ENCODE measurements at regions not wholly inside any gene's neighbourhood (a gene's known extent, or its start where the extent isn't known, plus 50 kb on each side); places are given as distances from the start of the nearest gene placed in this dataset.

DNA sequence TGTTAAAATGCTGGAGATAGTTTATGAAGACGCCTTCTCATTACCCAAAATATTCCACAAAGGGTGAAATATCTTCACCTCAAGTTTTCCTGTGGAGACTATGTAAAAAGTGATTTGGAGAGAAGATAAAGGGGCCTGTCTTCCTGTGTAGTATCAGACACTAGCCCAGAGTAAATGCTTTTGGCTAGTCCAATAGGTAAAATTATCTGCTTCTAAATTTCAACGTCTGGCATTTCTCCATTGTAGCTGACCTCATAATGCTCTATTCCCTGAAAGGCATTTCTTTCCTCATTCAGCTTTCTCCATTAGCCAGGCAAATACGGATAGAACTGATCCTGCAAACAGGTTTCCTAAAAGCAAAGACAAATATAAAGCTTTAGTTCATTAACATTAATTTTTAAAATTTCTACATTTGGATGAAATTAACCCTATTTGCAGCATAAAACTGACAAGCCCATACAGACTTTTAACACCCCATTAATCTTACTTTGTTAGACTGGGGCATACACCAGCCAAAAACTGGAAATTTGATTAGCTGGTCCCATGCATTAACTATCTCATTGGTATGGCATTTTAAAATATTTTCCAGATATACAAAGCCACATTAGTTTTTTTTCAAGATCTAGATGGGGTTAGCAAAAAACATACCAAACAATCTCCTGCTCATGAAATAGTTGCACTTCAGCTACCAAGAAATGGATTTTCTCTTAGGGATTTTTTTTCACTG is 548.8 kb downstream of the EFNA5 start:
- TF ChIP-seq, protein P1, sequence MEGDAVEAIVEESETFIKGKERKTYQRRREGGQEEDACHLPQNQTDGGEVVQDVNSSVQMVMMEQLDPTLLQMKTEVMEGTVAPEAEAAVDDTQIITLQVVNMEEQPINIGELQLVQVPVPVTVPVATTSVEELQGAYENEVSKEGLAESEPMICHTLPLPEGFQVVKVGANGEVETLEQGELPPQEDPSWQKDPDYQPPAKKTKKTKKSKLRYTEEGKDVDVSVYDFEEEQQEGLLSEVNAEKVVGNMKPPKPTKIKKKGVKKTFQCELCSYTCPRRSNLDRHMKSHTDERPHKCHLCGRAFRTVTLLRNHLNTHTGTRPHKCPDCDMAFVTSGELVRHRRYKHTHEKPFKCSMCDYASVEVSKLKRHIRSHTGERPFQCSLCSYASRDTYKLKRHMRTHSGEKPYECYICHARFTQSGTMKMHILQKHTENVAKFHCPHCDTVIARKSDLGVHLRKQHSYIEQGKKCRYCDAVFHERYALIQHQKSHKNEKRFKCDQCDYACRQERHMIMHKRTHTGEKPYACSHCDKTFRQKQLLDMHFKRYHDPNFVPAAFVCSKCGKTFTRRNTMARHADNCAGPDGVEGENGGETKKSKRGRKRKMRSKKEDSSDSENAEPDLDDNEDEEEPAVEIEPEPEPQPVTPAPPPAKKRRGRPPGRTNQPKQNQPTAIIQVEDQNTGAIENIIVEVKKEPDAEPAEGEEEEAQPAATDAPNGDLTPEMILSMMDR (IDR thresholded peaks at IDR 0.05; ENCODE audit: low read depth, low read length) = no peak
- no peak for TF ChIP-seq EZH2phosphoT487 (IDR thresholded peaks at IDR 0.05; ENCODE audit: low read depth)
